WTC11 (cell line): ENCODE measurements at regions not wholly inside any gene's neighbourhood (a gene's known extent, or its start where the extent isn't known, plus 50 kb on each side); places are given as distances from the start of the nearest gene placed in this dataset.

Experiments
- MAX ChIP-seq: sonication (generic); formaldehyde crosslinking; IDR thresholded peaks from 2 replicates; pipeline ENCODE4 v1.8.0; 2022; ENCODE audit warnings: mild to moderate bottlenecking, missing genetic modification reagents
- ZNF317 ChIP-seq: sonication (generic); formaldehyde crosslinking; IDR thresholded peaks from 2 replicates; pipeline ENCODE4 v1.8.1; 2023; ENCODE audit warnings: low read depth, mild to moderate bottlenecking, moderate library complexity, missing genetic modification reagents, borderline replicate concordance

- TF ChIP-seq MAX (CRISPR knock-in tag) (no peak), ZNF317 (CRISPR knock-in tag) (no peak)
These were observed 367.7 kb upstream of the PRR16 start for GRCh38 chr5:120096413-120096812.
